ENCODE measurements at regions not wholly inside any gene's neighbourhood (a gene's known extent, or its start where the extent isn't known, plus 50 kb on each side); places are given as distances from the start of the nearest gene placed in this dataset.
"Not testable (repeated sequence)": the region's sequence is repeated elsewhere in the genome, so short reads cannot be mapped to it uniquely, and the experiment has no call there.

DNA sequence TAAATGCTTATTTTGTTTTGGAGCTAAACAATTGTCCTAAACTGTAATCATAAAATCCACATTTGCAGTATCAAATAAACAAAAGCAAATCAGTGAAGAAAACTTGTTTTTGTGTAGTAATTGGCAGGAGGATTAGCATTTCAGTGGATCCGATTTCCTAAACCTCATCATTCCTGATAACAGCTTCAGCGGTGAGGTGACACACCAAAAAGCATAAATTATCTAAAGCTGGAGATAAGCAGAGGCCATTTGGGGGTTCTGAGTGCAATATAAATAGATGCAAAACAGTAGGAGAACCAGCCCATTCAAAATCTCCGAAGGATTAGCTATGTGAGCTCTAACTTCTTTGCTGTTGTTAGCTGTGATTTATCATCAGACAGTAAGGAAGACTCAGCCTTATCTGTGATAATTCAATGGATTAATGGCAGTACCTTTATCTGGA is 235.8 kb downstream of the EPHA7 start:
- no peaks in the 10 kb centered on the region for H3K27me3 Mint-ChIP-seq
- H3K27ac Mint-ChIP-seq = no peak overlapping the region

GRCh38 chr6:93182938-93183479 is 236.3 kb downstream of the EPHA7 start:
- Mint-ChIP-seq H3K9me3 (peaks cover 2 to 4% of the 10 kb centered on the region in 2 donors), H3K36me3 (ENCODE audit: insufficient read depth) (no peaks in the 10 kb centered on the region), H3K27ac (no peak overlapping the region), H3K4me3 (no peak overlapping the region), H3K27me3 (no peaks in the 10 kb centered on the region), H3K4me1 (ENCODE audit: low read depth in 2 of 2) (no peaks in the 10 kb centered on the region)
- no peak for ATAC-seq (replicated peaks)
- no peak for DNase-seq

More for the DNA sequence above, 235.8 kb downstream of the EPHA7 start:
- H3K9me3 Mint-ChIP-seq = peaks cover 0 to 3% of the 10 kb centered on the region in 2 donors
- no peaks in the 10 kb centered on the region for H3K4me1 Mint-ChIP-seq (ENCODE audit: low read depth in 2 of 2)
- DNase-seq = no peak
- no peaks in the 10 kb centered on the region for H3K36me3 Mint-ChIP-seq (ENCODE audit: insufficient read depth)
- no peak overlapping the region for H3K4me3 Mint-ChIP-seq
- ATAC-seq (replicated peaks) = no peak

DNA sequence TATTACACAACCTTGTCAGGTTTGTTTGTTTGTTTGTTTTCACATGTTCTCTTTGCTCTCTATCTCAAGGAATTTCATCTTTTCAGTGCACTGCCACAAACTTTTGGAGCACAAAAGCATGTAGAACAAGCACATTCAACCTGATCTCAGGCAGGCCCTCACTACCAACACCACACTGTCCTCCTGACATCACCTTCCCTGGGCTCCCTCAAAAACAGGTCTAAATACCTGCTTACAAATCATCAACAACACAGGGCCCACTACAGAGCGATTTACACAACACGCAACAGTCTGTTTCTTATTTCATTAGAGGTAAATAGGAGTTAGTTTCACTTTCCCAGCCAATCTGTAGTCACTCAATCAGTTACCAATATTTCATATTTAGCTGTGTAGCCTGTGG is 241.4 kb downstream of the EPHA7 start:
- peaks cover 7 to 20% of the 10 kb centered on the region in 2 donors for H3K9me3 Mint-ChIP-seq
- no peaks in the 10 kb centered on the region for H3K27me3 Mint-ChIP-seq
- no peaks in the 10 kb centered on the region for H3K36me3 Mint-ChIP-seq (ENCODE audit: insufficient read depth)
- DNase-seq = no peak
- H3K4me1 Mint-ChIP-seq (ENCODE audit: low read depth in 2 of 2) = no peaks in the 10 kb centered on the region
- no peak for ATAC-seq (replicated peaks)
- H3K27ac Mint-ChIP-seq = no peak overlapping the region
- H3K4me3 Mint-ChIP-seq = no peak overlapping the region

DNA sequence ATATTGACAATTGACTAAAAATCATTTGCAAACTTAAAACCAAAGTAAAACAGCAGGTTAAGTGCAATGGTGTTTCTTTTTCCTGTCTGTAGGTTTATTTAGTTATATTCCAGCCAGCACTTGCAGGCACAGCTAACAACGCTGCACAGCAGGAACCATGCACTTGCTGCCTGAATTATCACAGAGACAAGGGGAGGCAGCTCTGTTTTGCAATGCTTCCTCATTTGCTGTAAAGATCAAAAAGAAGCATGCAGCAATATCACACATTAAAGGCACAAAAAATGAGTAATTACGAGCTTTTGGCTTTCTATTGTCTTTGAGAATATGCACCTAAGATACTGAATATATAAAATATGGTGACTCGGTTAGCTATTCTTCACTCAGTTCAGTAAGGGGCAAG is 241.9 kb downstream of the EPHA7 start:
- H3K27me3 Mint-ChIP-seq = no peaks in the 10 kb centered on the region
- no peak overlapping the region for H3K27ac Mint-ChIP-seq
- no peaks in the 10 kb centered on the region for H3K4me1 Mint-ChIP-seq (ENCODE audit: low read depth in 2 of 2)
- H3K4me3 Mint-ChIP-seq = no peak overlapping the region
- no peaks in the 10 kb centered on the region for H3K36me3 Mint-ChIP-seq (ENCODE audit: insufficient read depth)
- ATAC-seq (replicated peaks) (no peak), DNase-seq (no peak)
- peaks cover 7 to 20% of the 10 kb centered on the region in 2 donors for H3K9me3 Mint-ChIP-seq

- Mint-ChIP-seq H3K4me3 (no peak overlapping the region), H3K27me3 (no peaks in the 10 kb centered on the region), H3K4me1 (ENCODE audit: low read depth in 2 of 2) (no peaks in the 10 kb centered on the region), H3K27ac (no peak overlapping the region), H3K9me3 (peaks cover 7 to 20% of the 10 kb centered on the region in 2 donors), H3K36me3 (ENCODE audit: insufficient read depth) (no peaks in the 10 kb centered on the region)
- ATAC-seq (replicated peaks) (no peak), DNase-seq (no peak)
These were observed 243.3 kb downstream of the EPHA7 start for GRCh38 chr6:93176070-93176469.

DNA sequence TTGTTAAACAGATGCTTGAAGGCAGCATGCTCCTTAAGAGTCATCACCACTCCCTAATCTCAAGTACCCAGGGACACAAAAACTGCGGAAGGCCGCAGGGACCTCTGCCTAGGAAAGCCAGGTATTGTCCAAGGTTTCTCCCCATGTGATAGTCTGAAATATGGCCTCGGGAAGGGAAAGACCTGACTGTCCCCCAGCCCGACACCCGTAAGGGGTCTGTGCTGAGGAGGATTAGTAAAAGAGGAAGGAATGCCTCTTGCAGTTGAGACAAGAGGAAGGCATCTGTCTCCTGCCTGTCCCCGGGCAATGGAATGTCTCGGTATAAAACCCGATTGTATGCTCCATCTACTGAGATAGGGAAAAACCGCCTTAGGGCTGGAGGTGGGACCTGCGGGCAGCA is 245.8 kb downstream of the EPHA7 start:
- H3K4me3 Mint-ChIP-seq; H3K27ac Mint-ChIP-seq; H3K36me3 Mint-ChIP-seq (ENCODE audit: insufficient read depth); DNase-seq; ATAC-seq (replicated peaks); H3K4me1 Mint-ChIP-seq (ENCODE audit: low read depth in 2 of 2); H3K27me3 Mint-ChIP-seq: not testable (repeated sequence)
- H3K9me3 Mint-ChIP-seq = peaks cover 5 to 20% of the 10 kb centered on the region in 2 donors

GRCh38 chr6:93165850-93166430 is 253.4 kb downstream of the EPHA7 start:
- Mint-ChIP-seq H3K4me3 (no peak overlapping the region), H3K27ac (no peak overlapping the region), H3K9me3 (no peaks in the 10 kb centered on the region), H3K36me3 (ENCODE audit: insufficient read depth) (no peaks in the 10 kb centered on the region), H3K4me1 (ENCODE audit: low read depth in 2 of 2) (no peaks in the 10 kb centered on the region), H3K27me3 (no peaks in the 10 kb centered on the region)
- no peak for ATAC-seq (replicated peaks)
- DNase-seq = no peak

- Mint-ChIP-seq H3K4me1 (ENCODE audit: low read depth in 2 of 2) (no peaks in the 10 kb centered on the region), H3K9me3 (no peaks in the 10 kb centered on the region), H3K36me3 (ENCODE audit: insufficient read depth) (no peaks in the 10 kb centered on the region), H3K4me3 (no peak overlapping the region), H3K27me3 (no peaks in the 10 kb centered on the region), H3K27ac (no peak overlapping the region)
- ATAC-seq (replicated peaks) = no peak
- DNase-seq = no peak
These were observed 254.6 kb downstream of the EPHA7 start for GRCh38 chr6:93164781-93165180.

- ATAC-seq (replicated peaks) (no peak), DNase-seq (no peak)
- no peaks in the 10 kb centered on the region for H3K27me3 Mint-ChIP-seq
- H3K4me1 Mint-ChIP-seq (ENCODE audit: low read depth in 2 of 2) = no peaks in the 10 kb centered on the region
- no peaks in the 10 kb centered on the region for H3K36me3 Mint-ChIP-seq (ENCODE audit: insufficient read depth)
- no peak overlapping the region for H3K27ac Mint-ChIP-seq
- H3K4me3 Mint-ChIP-seq = no peak overlapping the region
- H3K9me3 Mint-ChIP-seq = no peaks in the 10 kb centered on the region
These were observed 256.2 kb downstream of the EPHA7 start for GRCh38 chr6:93163146-93163545.

- DNase-seq = no peak
- ATAC-seq (replicated peaks) = no peak
- Mint-ChIP-seq H3K9me3 (peaks cover 8 to 10% of the 10 kb centered on the region in 2 donors), H3K36me3 (ENCODE audit: insufficient read depth) (no peaks in the 10 kb centered on the region), H3K27ac (no peak overlapping the region), H3K4me1 (ENCODE audit: low read depth in 2 of 2) (no peaks in the 10 kb centered on the region), H3K4me3 (no peak overlapping the region), H3K27me3 (no peaks in the 10 kb centered on the region)
These were observed 279.8 kb downstream of the EPHA7 start for GRCh38 chr6:93139408-93140081.

GRCh38 chr6:93136111-93136510 is 283.2 kb downstream of the EPHA7 start:
- Mint-ChIP-seq H3K27ac (no peak overlapping the region), H3K36me3 (ENCODE audit: insufficient read depth) (no peaks in the 10 kb centered on the region), H3K4me1 (ENCODE audit: low read depth in 2 of 2) (no peaks in the 10 kb centered on the region), H3K27me3 (no peaks in the 10 kb centered on the region), H3K9me3 (peaks cover 13 to 15% of the 10 kb centered on the region in 2 donors), H3K4me3 (no peak overlapping the region)
- DNase-seq (no peak), ATAC-seq (replicated peaks) (no peak)

DNA sequence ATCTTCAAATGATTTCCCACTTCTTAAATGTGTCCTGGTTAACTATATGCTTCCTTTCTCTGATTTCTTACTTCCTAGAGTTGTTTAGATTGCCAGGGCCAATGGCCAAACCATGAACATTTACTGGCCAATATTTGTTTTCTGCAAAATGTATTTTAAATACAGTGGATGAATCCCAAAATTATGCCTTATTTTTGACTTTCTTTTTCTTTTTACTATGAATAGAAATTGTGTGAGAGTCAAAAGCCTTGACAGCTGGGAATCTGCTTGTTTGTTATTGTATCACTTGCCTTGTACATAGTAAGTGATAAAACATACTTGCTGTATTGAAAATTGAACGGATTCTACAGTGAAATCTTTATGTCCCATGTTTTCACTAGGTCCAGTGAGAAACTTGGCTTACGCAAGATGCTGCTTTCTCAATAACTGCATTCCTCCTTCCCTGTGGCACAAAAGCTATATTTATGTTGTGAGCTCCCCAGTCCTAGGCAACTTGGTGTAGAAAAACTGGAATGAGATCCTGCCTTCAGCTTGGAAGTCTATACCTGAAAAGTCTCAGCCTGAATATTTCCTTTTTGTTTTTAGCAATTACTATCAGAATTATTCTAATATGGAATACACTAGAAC is 295.2 kb downstream of the EPHA7 start:
- no peak for ATAC-seq (replicated peaks)
- H3K27me3 Mint-ChIP-seq = no peaks in the 10 kb centered on the region

DNA sequence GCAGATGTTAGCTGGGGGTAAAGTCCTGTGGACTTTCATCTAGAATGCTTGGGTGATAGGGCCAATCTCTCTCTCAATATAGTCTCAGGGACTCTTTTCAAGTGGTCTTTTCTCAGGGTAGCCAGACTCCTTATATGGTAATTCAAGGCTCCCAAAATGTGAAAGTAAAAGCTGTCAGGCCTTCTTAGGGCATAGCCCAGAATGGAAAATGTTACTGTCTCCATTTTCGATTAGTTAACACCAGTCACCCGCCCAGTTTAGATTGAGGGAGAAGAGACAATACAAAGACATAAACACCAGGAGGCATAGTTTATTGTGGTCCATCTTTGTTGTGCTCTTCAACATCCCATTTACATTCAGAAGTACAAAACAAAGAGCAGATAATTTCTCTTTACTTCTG is 295.8 kb downstream of the EPHA7 start:
- no peaks in the 10 kb centered on the region for H3K36me3 Mint-ChIP-seq (ENCODE audit: insufficient read depth)
- no peak overlapping the region for H3K27ac Mint-ChIP-seq
- DNase-seq (no peak), ATAC-seq (replicated peaks) (no peak)
- H3K9me3 Mint-ChIP-seq = peaks cover 11 to 15% of the 10 kb centered on the region in 2 donors
- no peak overlapping the region for H3K4me3 Mint-ChIP-seq
- no peaks in the 10 kb centered on the region for H3K4me1 Mint-ChIP-seq (ENCODE audit: low read depth in 2 of 2)
- no peaks in the 10 kb centered on the region for H3K27me3 Mint-ChIP-seq

More for the DNA sequence above, 295.2 kb downstream of the EPHA7 start:
- no peaks in the 10 kb centered on the region for H3K36me3 Mint-ChIP-seq (ENCODE audit: insufficient read depth)
- DNase-seq = no peak
- peaks cover 11 to 19% of the 10 kb centered on the region in 2 donors for H3K9me3 Mint-ChIP-seq
- H3K27ac Mint-ChIP-seq = no peak overlapping the region
- H3K4me3 Mint-ChIP-seq = no peak overlapping the region
- no peaks in the 10 kb centered on the region for H3K4me1 Mint-ChIP-seq (ENCODE audit: low read depth in 2 of 2)

All from effector memory CD8-positive, alpha-beta T cell (primary cell).